GM13977 (cell line): ENCODE measurements at regions not wholly inside any gene's neighbourhood (a gene's known extent, or its start where the extent isn't known, plus 50 kb on each side); places are given as distances from the start of the nearest gene placed in this dataset.

Source experiments
- DNase-seq: peaks from one replicate; pipeline ENCODE4 v3.0.0; 2012; ENCODE audit warnings: low spot score
- CTCF ChIP-seq: IDR thresholded peaks from 2 replicates; pipeline ENCODE4 v1.5.1; 2012; ENCODE audit warnings: mild to moderate bottlenecking, control low read depth; ENCODE audit not compliant: insufficient read depth; ENCODE audit errors: extremely low read depth, missing control alignments
- in situ Hi-C: fragments of 300-500 bp; cut with MboI; formaldehyde crosslinking; loops from one replicate; pipeline ENCODE4 v1.12.0; 2022; ENCODE audit warnings: low sequenced_read_pairs, low pct_unique_long_range_greater_than_20kb, mixed read lengths, inconsistent platforms; ENCODE audit not compliant: unreplicated experiment

- TF ChIP-seq CTCF: no peak
- DNase-seq: no peak
- in situ Hi-C loops: no loop called here
Measured at GRCh38 chr5:155767470-155767869, 559.5 kb upstream of the SGCD start.

GRCh38 chr5:155768332-155768731 lies 558.6 kb upstream of the SGCD start:
- no peak for DNase-seq
- TF ChIP-seq CTCF: no peak
- in situ Hi-C loops: no loop called here

- no peak for TF ChIP-seq CTCF
- no peak for DNase-seq
- in situ Hi-C loops: no loop called here
Measured at GRCh38 chr5:155772009-155772662, 554.8 kb upstream of the SGCD start.

GRCh38 chr5:155773680-155774079 lies 553.3 kb upstream of the SGCD start:
- TF ChIP-seq CTCF: no peak

GRCh38 chr5:155780260-155780659 lies 546.7 kb upstream of the SGCD start:
- TF ChIP-seq CTCF: no peak
- in situ Hi-C loops: no loop called here
- DNase-seq: no peak

More at GRCh38 chr5:155773680-155774079, 553.3 kb upstream of the SGCD start:
- DNase-seq: no peak
- in situ Hi-C loops: no loop called here

- no peak for DNase-seq
- in situ Hi-C loops: no loop called here
- TF ChIP-seq CTCF: no peak
Measured at GRCh38 chr5:155783246-155783645, 543.7 kb upstream of the SGCD start.
